ENCODE measurements at regions not wholly inside any gene's neighbourhood (a gene's known extent, or its start where the extent isn't known, plus 50 kb on each side); places are given as distances from the start of the nearest gene placed in this dataset.
"Not testable (repeated sequence)": the region's sequence is repeated elsewhere in the genome, so short reads cannot be mapped to it uniquely, and the experiment has no call there.

DNA sequence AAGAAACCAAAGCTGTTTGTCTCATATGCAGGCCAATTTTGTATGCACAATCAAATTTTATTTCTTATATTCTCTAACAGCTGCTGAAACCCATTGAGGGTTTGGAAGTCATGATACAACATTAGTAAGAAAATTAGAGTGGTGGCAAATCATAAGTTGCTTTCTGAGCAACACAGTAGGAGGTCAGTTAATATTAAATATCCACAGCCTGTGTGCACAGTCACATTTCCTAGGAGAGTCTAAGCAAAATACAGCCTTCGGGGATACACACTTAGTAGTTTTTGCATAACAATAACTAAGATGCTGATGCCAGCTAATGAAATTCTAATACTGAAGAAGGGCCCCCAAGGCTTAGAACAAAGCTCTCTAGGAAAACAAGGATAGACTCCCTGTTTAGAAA, 209.6 kb upstream of the E2F7 start:
- no peak for DNase-seq (ENCODE audit: low read depth)

DNA sequence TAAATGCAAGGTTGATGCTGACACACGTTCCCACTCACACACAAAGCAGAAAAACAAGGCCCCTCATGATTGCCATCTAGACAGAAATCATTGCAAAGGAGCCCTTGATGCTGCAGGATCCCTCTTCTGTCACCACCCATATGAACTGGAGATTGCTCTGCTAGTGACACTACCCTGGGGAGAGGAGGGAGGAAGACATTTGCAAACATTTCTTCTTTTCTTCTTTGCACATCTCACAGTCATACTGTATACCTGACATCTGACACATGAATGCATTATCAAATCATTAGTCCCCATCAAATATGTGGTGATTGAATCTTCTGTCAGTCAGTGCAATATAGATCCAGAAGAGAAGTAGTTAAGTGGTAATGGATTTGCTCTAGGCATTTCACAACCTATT, 208.5 kb upstream of the E2F7 start:
- DNase-seq (ENCODE audit: low read depth), result no peak

DNA sequence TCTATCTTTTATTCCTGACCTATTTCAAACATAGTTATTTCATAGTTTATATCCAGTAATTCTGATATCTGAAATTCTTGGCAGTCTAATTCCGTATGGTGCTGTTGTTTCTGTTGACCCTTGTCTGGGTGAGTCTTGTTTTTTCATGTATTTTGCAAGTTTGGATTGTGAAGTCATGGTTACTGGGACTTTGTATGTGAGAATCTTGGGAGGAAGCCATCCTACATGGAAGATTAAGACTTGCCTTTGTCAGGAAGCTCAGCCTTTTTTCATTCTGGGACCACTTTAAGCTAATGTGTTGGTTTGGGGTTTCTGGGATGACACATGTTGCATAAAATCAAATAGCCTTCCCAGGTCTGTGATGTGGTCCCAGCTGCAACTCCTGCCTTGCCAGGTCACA, 191.6 kb upstream of the E2F7 start:
- no peak for DNase-seq (ENCODE audit: low read depth)

DNA sequence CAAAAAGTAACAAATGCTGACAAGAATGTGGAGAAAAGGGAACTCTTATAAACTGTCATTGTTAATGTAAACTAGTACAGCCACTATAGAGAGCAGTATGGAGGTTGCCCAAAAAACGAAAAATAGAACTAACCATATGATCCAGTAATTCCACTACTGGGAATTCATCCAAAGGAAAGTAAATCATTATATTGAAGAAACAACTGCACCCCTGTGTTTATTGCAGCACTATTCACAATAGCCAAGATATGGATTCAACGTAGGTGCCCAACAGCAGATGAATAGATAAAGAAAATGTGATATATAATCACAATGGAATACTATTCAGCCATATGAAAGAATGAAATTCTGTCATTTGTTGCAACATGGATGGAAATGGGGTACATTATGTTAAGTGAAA, 188.0 kb upstream of the E2F7 start:
- no peak for DNase-seq (ENCODE audit: low read depth)

DNA sequence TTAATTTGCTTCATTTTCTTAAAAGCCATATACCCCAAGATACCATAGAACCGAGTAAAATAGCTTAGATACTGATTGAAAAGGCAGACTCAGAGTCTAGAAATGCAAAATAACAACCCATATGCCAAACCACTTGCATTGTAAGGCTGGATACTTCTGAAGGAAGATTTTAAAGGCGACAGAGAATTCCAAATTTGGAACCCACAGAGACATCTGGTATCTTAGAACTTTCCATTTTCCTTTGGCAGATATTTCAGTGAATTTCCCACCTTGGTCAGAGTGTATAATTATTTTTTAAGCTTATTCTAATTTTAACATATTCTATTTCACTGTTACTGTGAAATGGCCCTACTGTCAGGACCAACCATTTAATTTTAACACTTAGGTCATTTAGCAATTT, 186.4 kb upstream of the E2F7 start:
- DNase-seq (ENCODE audit: low read depth), result no peak

DNA sequence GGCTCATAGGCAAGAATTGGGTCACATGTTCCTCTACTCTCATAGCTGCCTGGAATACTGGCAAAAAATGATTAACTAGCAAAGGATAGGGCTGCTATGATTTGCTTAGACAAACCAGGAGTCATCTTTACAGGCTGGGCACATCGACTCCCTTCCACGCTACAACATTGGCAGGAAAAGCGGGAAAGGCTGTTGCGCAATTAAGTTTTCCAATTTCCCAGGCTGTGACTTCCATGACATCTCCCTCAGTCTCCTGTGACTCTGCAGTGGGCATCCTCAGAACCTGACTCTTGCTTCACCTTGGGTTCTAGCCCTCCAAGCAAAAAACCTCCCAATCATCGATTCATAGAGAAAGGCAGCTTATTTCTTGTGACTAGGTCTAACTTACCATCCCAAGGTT, 184.5 kb upstream of the E2F7 start:
- no peak for DNase-seq (ENCODE audit: low read depth)

DNA sequence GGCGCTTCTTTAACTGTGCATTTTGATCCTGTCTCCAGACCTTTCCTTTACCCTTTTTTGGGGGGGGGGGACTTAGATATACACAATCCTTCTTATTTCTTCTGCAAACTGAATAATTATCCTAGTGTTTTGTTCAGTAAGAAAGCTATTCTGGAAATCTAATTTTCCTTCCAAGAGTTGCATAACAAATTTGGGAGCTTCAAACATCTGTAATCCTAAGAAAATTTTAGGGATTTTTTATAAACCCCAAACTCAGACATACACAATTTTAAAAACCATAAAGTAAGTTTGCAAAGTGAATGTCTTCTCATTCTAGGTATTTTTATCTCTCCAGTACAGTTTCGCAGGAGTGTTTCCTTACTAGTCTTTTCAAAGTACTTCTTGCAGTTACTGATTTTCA, 182.7 kb upstream of the E2F7 start:
- DNase-seq (ENCODE audit: low read depth), result no peak

DNA sequence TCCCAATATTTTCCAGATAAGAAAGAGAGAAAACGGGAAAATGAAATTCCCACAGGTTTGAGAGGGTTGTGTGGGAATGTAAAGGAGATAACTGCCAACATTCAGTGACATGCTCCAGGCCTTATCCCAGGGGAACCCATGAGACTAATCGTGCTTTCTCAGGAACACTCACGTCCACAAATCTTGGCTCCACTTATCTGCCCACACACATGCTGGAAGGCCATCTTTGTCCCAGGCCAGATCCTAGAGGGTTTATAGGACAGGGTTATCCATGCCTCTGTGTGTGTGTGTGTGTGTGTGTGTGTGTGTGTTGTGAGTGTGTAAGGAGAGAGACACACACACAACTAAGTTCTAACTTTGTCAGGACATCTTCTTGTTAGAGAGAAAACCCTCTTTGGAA, 182.2 kb upstream of the E2F7 start:
- DNase-seq (ENCODE audit: low read depth), result no peak

DNA sequence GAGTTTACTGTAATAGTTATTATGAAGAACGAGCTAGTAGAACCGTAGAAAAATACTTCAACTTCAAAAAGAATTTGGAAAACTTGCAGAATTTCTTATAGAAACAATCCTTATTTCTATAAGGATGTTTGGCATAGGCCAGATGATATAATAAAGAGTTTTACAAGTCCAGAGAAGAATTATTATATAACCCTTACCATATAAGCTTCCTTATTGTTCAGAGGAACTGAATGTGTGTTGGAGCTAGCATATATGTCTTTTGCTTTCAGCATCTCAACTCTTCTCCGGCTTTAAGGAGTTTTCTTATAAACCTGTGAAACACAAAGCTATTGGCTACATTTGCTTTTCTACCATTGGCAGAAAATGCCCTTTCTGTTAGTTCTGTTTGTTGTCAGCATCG, 178.0 kb upstream of the E2F7 start:
- no peak for DNase-seq (ENCODE audit: low read depth)

DNA sequence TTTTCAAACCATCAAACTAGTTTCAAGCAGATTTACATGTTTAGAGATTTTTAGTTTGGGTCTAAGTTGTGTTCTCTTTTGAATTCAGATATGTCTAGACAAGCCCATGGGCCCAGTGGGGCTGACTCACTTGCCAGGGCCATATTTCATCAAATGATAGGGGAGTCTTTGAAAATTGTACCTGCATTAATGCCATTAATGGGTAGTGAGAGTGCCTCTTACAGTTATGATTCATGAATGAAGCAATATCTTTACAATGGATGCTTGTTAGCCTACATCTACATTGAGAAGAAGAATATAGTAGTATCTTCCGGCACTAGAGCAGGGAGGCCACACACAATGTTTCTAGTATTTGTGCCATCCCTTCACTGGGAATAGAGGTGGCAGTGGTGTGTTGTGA, 174.2 kb upstream of the E2F7 start:
- no peak for DNase-seq (ENCODE audit: low read depth)

DNA sequence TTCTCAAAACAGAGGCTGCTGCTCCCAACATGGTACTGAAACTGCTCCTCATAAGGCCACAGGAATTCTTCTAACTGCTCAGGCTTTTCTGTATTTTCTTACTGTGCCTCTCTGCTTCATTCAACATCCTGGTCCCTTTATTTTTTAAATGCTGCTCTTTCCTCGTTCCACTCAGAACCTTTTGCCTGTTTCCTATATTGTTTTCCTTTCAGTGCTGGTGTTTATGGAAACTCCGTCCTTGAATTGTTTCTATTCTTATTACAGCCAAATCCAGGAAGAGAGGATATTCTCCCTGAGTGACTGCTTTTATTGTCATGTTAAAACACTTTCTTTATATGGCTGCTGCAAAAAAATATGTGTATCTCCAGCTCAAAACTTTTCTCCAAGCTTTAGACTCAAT, 173.0 kb upstream of the E2F7 start:
- DNase-seq (ENCODE audit: low read depth), result no peak

DNA sequence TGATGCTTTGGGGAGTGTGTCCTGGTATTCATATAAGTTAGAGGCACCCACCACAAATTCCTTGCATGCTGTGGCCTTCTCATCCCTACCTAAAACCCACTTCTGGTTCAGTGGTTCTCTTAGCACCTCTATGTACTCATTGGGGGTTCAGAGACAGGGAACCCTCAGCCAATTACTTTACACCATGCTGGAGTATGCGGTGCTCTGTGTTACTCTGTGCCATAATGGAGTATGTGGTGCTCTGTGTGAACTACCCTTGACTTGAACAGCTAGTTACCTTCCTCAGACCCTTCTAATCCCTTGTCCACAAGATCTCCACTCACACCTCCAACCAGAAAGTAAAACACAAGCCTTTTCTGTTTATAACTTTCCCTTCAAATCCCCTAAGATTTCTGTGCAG, 172.5 kb upstream of the E2F7 start:
- no peak for DNase-seq (ENCODE audit: low read depth)

DNA sequence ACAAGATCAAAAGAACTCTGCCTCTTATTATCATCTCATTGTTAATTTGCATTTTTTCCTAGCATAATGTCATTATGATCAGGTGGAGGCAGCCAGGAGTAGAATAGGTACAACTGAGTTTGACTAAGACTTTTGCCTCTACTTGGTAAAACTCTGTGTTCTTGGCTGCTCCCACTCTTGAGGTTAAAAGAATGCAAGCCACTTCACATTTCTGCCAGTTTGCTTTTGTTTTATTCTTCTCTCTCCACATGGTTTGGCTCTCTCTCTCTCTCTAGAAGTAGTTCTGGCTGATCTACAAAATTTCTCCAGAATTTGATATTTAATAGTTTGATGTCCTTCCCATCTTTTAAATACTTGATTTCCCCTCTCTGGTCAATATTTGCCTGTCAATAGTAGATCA, 170.7 kb upstream of the E2F7 start:
- no peak for DNase-seq (ENCODE audit: low read depth)

DNA sequence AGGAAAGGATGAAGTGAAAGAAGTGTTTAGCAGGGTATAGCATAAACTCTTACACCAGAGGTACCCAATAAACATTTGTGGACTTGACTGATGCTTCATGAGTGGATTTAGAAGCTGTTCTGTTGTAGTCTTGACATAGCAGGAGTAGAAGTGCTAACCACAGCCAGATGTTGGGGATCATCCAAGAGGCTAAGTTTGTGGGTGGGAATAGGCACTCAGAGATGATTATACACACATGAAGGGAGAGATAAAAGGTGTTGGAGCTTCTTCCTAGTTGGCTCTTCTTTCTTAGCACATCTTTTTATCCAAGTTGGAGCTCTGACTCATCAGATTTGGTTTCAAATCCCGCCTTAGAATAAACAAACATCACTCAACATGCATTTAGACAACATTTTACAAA, 166.7 kb upstream of the E2F7 start:
- peak; percentile 70 for DNase-seq (ENCODE audit: low read depth)

DNA sequence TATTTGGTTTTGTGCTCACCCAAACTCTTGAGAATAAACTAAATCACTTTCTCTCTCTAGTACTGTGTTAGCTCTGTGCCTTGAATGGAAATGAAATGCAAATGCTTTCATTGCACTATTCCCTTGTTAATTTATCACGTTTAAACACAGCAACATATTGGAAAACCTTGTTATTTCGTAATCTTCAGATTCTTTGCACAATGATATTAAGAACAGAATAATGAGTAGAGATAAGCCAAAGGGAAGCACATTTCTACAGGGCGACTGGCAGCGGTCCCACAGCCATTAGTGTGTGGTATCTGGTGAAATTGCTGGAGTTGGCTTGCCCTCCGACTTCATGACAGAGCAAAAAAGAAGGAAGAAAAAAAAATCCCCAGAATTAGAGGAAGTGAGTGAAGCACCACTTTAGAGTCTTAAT, 166.1 kb upstream of the E2F7 start:
- DNase-seq (ENCODE audit: low read depth), result peak; percentile 88

DNA sequence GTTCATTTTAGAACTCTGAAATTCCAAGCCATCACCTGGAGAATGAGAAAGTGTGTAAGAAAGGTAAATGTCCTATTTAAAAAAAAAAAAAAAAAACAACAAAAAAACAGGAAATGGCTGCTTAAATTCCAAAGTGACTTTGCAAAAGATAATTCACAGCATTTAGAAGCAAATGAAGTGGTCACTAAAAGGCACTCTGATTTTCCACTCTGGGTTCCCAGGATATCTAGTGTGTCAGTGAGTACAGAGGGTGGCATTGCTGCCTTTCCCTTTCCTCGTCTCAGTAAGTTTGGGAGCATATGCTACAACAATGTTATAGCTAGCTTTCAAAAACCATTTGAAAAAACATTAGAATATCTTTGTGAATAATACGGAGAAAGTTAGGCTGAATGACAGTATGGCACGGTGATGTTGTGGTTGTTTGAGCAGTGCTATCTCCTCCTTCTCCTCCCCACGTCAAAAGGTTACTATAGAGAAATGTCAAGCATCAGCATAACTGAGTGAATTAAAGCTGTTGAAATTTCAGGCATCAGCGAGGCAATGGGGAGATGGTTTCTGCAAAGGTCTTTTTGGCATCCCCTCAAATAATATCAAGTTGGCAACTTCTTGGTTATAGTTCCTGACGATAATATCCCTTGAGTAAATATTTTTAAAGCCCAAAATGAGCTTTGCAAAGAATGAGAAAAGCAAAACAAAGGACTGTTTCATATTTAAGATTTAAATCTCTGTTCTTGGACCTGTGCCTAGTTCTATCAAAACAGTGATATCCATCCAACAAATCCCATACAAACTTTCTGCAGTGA, 164.5 kb upstream of the E2F7 start:
- DNase-seq (ENCODE audit: low read depth), result no peak

DNA sequence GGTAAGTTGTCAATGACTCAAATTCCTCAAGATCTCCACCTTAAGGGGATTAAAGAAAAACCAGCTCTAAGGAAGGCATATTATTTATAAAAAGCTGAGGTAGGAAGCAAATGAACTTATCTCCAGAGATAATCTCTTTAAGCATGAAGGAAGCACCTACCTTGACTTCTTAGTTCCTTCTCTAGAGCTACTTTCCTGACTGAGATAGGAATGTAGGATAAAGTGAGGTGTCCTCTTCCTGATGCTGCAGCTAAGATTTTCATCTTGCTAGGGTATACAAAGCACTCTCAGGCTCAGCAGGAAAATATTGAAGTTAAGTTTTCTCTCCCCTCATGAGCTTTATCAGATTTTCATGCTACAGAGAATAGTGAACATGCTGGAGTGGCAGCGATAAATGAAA, 163.0 kb upstream of the E2F7 start:
- no peak for DNase-seq (ENCODE audit: low read depth)

DNA sequence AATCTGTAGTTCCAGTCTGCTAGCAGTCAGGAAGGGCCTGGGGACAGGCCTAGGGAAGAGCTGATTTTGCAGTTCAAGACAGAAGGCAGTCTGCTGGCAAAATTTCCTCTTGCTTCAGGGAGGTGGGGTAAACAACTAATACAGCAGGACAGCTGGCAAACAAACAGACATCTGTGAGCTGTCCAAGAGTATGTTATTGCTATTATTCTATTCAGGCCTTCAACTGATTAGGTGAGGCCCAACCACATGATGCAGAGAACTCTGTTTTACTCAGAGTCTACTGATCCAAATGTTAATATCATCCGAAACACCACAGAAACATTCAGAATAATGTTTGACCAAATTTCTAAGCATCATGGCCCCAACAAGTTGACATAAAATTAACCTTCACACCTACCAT, 161.0 kb upstream of the E2F7 start:
- no peak for DNase-seq (ENCODE audit: low read depth)

DNA sequence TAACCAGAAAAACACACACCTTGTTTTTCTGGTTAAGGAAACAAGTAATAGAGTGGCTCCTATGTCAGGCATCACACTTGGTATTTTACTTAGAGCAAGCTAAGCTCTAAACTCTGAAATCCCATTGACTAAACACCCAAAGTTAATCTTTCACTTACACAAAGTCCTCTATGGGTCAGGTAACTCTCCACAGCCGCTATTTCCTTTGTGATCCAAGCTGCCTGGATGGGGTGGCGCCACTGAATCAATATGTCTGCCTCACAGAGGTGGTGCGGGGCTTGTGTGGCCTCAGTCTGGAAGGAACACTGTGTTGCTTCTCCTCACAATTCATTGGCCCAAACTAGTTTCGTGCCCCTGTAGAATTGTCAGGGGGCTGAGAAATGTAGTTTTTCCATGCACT, 160.0 kb upstream of the E2F7 start:
- no peak for DNase-seq (ENCODE audit: low read depth)

DNA sequence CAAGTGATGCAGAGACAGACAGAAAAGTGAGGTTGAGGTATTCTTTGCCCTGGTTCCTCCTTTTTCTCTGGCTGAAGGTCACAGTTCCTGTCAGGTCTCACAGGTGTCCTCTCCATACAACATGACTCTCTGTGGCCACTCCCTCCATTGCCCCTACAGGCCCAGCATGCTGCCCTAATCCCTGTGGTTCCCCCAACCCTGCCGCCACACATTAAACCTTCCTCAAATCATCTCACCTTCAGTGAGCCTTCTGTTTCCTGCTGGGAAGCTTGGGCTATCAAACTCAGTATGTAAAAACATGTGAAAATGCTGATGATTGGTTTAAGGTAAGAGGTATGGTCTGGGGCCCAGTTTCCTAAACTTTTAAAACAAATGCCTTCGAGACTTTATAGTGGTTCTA, 159.0 kb upstream of the E2F7 start:
- DNase-seq (ENCODE audit: low read depth), result no peak

DNA sequence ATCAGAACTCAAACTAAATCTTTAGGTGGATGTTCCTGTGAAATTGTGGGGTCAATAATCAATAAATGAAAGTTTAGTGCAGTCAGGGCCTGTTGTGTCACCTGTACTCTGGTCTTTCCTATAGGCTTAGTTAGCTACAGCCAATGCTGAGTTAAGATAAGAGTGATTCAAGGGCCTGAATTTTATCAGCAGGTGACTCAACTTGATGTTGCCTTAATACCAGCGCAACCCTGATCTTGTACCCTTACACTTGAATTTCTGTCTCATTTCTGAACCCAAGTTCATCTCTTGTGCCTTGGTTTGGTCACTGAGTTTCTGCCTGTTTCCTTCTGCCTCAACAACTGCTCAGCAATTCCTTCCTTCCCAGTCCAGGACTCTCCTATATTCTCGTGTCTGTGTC, 157.0 kb upstream of the E2F7 start:
- DNase-seq (ENCODE audit: low read depth), result no peak

DNA sequence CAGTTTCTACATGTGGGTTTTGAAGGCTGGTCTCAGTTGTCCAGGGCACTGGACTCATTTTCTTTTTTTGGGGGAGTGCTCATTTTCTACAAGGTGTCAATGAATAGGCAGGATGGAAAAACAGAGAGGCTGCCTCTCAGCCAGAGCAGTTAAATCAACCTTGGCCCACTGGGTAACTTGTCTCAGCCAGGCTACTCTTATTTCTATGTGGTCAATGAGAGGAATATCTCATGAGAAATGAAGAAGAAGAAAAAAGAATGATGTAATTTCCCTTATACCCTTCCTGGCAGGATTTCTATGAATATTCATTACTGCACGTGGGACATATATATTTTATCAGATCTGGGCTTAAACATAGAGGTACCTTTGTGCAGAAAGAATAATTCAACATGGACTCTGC, 155.2 kb upstream of the E2F7 start:
- DNase-seq (ENCODE audit: low read depth), result no peak

DNA sequence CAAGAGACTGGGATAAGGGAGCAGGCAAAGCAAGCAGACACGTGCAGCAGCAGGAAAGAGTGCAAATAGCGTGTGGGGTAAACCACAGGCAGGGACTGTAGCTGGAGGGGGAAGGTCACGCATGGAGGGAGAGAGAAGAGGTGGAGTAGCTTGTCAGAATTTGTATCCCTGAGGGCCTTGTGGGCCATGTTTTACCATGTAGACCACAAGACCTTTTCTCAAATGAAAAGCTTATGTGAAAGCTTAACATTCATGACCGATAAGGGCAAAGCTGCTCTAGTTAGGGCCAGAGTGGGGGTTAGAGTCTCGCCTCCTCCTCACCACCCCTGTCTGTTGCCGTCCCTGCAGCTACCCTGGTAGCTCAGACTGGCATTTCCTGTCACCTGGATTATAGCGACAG, 152.9 kb upstream of the E2F7 start:
- no peak for DNase-seq (ENCODE audit: low read depth)

DNA sequence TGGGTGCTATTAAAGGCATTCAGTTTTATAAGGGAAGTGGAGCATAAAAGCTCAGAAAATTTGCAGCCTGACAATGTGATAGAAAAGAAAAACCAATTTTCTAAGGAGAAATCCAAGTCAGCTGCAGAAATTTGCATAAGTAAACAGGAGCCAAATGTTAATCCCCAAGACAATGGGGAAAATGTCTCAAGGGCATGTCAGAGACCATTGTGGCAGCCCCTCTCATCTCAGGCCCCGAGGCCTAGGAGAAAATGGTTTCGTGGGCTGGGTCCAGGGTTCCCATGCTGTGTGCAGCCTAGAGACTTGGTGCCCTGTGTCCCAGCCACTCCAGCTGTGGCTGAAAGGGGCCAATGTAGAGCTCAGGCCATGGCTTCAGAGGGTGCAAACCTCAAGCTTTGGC, 150.8 kb upstream of the E2F7 start:
- DNase-seq (ENCODE audit: low read depth), result not testable (repeated sequence)

DNA sequence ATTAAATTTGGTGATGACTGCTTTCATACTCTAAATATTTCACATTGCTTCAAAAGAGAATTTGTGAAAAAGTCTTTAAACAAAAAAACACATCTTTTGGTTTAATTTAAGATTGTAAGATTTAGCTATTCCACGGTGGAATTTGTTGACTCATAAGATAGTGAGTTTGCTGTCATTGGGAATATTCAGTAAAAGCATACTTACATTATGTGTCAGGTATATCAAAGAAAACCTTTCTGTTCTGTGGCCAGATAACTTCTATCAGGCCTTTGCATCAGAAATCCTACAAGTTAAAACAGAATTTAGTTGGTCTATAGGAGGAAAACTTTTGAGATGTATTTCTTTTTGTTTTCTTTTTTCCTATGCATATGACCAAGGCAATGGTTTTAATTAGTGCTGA, 148.8 kb upstream of the E2F7 start:
- peak; percentile 73 for DNase-seq (ENCODE audit: low read depth)
